DOHH2 (cell line): ENCODE measurements at regions not wholly inside any gene's neighbourhood (a gene's known extent, or its start where the extent isn't known, plus 50 kb on each side); places are given as distances from the start of the nearest gene placed in this dataset.

Source experiments
- CTCF ChIP-seq: fragments of 200-600 bp; sonication (generic); IDR thresholded peaks from one replicate; pipeline ENCODE4 v1.5.1; 2014; ENCODE audit warnings: antibody characterized with exemption, mild to moderate bottlenecking, low read depth, low read length; ENCODE audit not compliant: poor library complexity, severe bottlenecking
- EZH2phosphoT487 ChIP-seq: fragments of 200-600 bp; sonication (generic); IDR thresholded peaks from 2 replicates; pipeline ENCODE4 v1.6.1; 2017; ENCODE audit warnings: borderline replicate concordance, mild to moderate bottlenecking, antibody characterized with exemption, low read length, moderate library complexity, mixed read lengths

DNA sequence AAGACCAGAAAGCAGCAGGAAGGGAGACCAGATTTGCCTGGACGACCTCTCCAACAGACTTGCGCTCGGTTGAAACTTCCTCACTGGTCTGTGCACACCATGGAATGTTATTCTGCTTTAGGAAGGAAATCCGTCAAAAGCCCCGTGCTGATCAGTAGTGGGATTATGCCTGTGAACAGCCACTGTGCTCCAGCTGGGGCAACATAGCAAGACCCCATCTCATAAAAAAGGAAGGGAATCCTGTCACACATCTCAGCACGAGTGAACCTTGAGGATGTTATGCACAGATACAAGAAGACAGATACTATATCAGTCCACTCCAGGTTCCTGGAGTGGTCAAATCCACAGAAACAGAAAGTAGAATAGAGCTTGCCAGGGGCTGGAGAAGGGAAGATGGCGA is 86.9 kb upstream of the FOXC1 start:
- TF ChIP-seq CTCF (no peak), EZH2phosphoT487 (no peak)
